ENCODE measurements at regions not wholly inside any gene's neighbourhood (a gene's known extent, or its start where the extent isn't known, plus 50 kb on each side); places are given as distances from the start of the nearest gene placed in this dataset.

- Histone ChIP-seq H3K4me1 (ENCODE audit: control insufficient read depth, insufficient read depth, low read length) (no peaks in the 10 kb centered on the region), H3K27ac (ENCODE audit: extremely low read depth, low read depth, low read length) (no peak overlapping the region), H3K36me3 (ENCODE audit: control insufficient read depth in 2 of 2, insufficient read depth in 1 of 2, low read length in 2 of 2) (no peaks in the 10 kb centered on the region), H3K4me3 (ENCODE audit: low read depth, low read length) (no peak overlapping the region), H3K9me3 (ENCODE audit: control insufficient read depth, insufficient read depth, low read depth, low read length) (no peaks in the 10 kb centered on the region)
- no peak for TF ChIP-seq ZNF16 (tag by site-specific recombination; IDR thresholded peaks at IDR 0.05; ENCODE audit: low read depth)
- TF ChIP-seq GFI1B (tag by site-specific recombination; IDR thresholded peaks at IDR 0.05), result no peak
- ChIA-PET CTCF (interaction anchor here (0.6 kb wide), 2 partner anchors 12 to 996 kb away, joined by 3 read pairs; no protein-coding TSS in a partner anchor), POLR2A (no interaction called here)
These were observed 123.9 kb downstream of the ICE1 start for GRCh38 chr5:5546408-5546807.

- TF ChIP-seq ZNF449 (tag by site-specific recombination; IDR thresholded peaks at IDR 0.05) (no peak), RBAK (tag by site-specific recombination; IDR thresholded peaks at IDR 0.05) (no peak), ZNF223 (tag by site-specific recombination; IDR thresholded peaks at IDR 0.05) (no peak), GLIS1 (tag by site-specific recombination; IDR thresholded peaks at IDR 0.05) (no peak), ZNF221 (tag by site-specific recombination; IDR thresholded peaks at IDR 0.05; ENCODE audit: borderline replicate concordance) (no peak), ZNF621 (tag by site-specific recombination; IDR thresholded peaks at IDR 0.05) (no peak), ZNF211 (tag by site-specific recombination; IDR thresholded peaks at IDR 0.05; ENCODE audit: low read depth) (no peak), ZNF2 (tag by site-specific recombination; IDR thresholded peaks at IDR 0.05) (no peak), ZNF433 (tag by site-specific recombination; IDR thresholded peaks at IDR 0.05; ENCODE audit: low read depth) (no peak), ZNF571 (tag by site-specific recombination; IDR thresholded peaks at IDR 0.05) (no peak), EGR2 (tag by site-specific recombination; IDR thresholded peaks at IDR 0.05; ENCODE audit: low read depth) (no peak)
- Histone ChIP-seq H3K4me3 (ENCODE audit: low read depth, low read length) (no peak overlapping the region), H3K36me3 (ENCODE audit: control insufficient read depth in 2 of 2, insufficient read depth in 1 of 2, low read length in 2 of 2) (no peaks in the 10 kb centered on the region), H3K4me1 (ENCODE audit: control insufficient read depth, insufficient read depth, low read length) (no peaks in the 10 kb centered on the region), H3K9me3 (ENCODE audit: control insufficient read depth, insufficient read depth, low read depth, low read length) (no peaks in the 10 kb centered on the region), H3K27ac (ENCODE audit: extremely low read depth, low read depth, low read length) (no peak overlapping the region)
- CTCF ChIA-PET, result no interaction called here
- POLR2A ChIA-PET, result no interaction called here
These were observed 121.7 kb downstream of the ICE1 start for GRCh38 chr5:5544094-5544663.

DNA sequence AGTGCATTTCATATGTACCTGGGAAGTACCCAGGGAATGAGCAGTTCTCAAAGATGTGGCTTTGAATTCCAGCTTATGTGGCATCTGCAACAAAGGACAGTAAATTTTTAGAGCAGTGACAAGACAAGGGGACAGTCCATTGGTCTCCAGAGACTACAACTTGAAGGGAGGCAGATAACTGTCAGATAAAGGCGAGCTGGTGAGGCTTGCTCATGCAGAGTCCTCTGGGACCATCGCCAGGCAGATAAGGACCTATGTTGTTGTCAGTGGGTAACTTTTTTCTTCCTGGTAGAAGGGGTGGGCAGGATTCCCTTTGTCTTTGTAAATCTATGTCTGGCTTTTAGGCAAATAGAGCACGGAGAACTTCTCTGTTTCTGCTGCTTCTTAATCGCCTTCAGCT lies 120.2 kb downstream of the ICE1 start:
- TF ChIP-seq MEIS1 (CRISPR knock-in tag; IDR thresholded peaks at IDR 0.05; ENCODE audit: borderline replicate concordance) (no peak), ZNF132 (tag by site-specific recombination; IDR thresholded peaks at IDR 0.05; ENCODE audit: borderline replicate concordance) (no peak), ZNF404 (tag by site-specific recombination; IDR thresholded peaks at IDR 0.05) (no peak), ZBTB11 (tag by site-specific recombination; conservative IDR thresholded peaks at IDR 0.05; ENCODE audit: low read depth) (no peak), ZNF138 (tag by site-specific recombination; IDR thresholded peaks at IDR 0.05; ENCODE audit: borderline replicate concordance) (no peak), PRDM10 (tag by site-specific recombination; IDR thresholded peaks at IDR 0.05) (no peak), ZNF704 (tag by site-specific recombination; IDR thresholded peaks at IDR 0.05) (no peak), REPIN1 (tag by site-specific recombination; IDR thresholded peaks at IDR 0.05; ENCODE audit: low read depth) (no peak), GLI4 (tag by site-specific recombination; IDR thresholded peaks at IDR 0.05) (no peak), ZNF707 (tag by site-specific recombination; IDR thresholded peaks at IDR 0.05) (no peak)
- H3K4me1 ChIP-seq (ENCODE audit: control insufficient read depth, insufficient read depth, low read length), result no peaks in the 10 kb centered on the region
- CTCF ChIA-PET, result interaction anchor here (0.5 kb wide), 1 partner anchor 402 kb away, joined by 3 read pairs; no protein-coding TSS in a partner anchor
- H3K36me3 ChIP-seq (ENCODE audit: control insufficient read depth in 2 of 2, insufficient read depth in 1 of 2, low read length in 2 of 2), result no peaks in the 10 kb centered on the region
- H3K4me3 ChIP-seq (ENCODE audit: low read depth, low read length), result no peak overlapping the region
- H3K27ac ChIP-seq (ENCODE audit: extremely low read depth, low read depth, low read length), result no peak overlapping the region
- no peaks in the 10 kb centered on the region for H3K9me3 ChIP-seq (ENCODE audit: control insufficient read depth, insufficient read depth, low read depth, low read length)
- POLR2A ChIA-PET, result no interaction called here
